ENCODE measurements at regions not wholly inside any gene's neighbourhood (a gene's known extent, or its start where the extent isn't known, plus 50 kb on each side); places are given as distances from the start of the nearest gene placed in this dataset.

DNA sequence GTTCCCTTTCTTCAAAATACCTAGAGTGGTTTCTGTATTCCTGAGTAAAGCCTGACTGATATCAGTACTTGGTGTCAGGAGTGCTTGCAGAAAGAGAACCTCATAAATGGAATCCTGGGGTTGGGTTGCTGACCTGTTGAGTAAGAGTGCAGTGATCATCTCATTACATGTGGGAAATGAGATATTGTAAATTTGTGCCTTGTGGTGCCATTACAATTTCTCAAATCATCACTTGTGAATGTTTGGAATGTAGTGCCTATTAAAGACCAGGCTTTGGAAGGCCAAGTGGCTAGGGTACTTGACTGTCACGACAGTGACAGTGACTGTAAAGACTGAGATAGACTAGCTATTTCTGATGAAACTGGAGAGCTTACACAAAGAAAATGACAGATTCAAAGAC is 176.7 kb upstream of the CTTNBP2NL start:
- Mint-ChIP-seq H3K4me1 (peaks cover 7 to 9% of the 10 kb centered on the region in 2 experiments), H3K36me3 (ENCODE audit: insufficient read depth in 1 of 3, low read depth in 3 of 3) (peaks cover 0 to 12% (median 0%) of the 10 kb centered on the region in 3 experiments; a peak in 1 of 7 replicates), H3K27ac (no peak overlapping the region), H3K4me3 (no peak overlapping the region), H3K27me3 (ENCODE audit: low read depth) (peaks cover 13% of the 10 kb centered on the region), H3K9me3 (peaks cover 21 to 22% of the 10 kb centered on the region in 2 experiments)
- no peak overlapping the region for H3K18ac ChIP-seq (ENCODE audit: insufficient read length, low read depth, low read length)
- WGBS (ENCODE audit: extremely low coverage, insufficient read length, low lambda C conversion rate): no CpG with 5 or more reads among the region's 1 CpG
- no peak overlapping the region for H2BK12ac ChIP-seq (ENCODE audit: insufficient read length, low read depth, low read length)
- no peak overlapping the region for H2AFZ ChIP-seq (ENCODE audit: low read length)
- H3K4me2 ChIP-seq (ENCODE audit: insufficient read depth, insufficient read length, low read length): no peak overlapping the region
- H2BK5ac ChIP-seq (ENCODE audit: insufficient read length, low read length): no peak overlapping the region
- no peak overlapping the region for H3K14ac ChIP-seq (ENCODE audit: insufficient read depth, low read length)
- H3K56ac ChIP-seq (ENCODE audit: insufficient read length, low read depth, low read length): no peak overlapping the region
- H3K79me2 ChIP-seq (ENCODE audit: insufficient read depth, low read length): no peaks in the 10 kb centered on the region
- TF ChIP-seq, protein P1, sequence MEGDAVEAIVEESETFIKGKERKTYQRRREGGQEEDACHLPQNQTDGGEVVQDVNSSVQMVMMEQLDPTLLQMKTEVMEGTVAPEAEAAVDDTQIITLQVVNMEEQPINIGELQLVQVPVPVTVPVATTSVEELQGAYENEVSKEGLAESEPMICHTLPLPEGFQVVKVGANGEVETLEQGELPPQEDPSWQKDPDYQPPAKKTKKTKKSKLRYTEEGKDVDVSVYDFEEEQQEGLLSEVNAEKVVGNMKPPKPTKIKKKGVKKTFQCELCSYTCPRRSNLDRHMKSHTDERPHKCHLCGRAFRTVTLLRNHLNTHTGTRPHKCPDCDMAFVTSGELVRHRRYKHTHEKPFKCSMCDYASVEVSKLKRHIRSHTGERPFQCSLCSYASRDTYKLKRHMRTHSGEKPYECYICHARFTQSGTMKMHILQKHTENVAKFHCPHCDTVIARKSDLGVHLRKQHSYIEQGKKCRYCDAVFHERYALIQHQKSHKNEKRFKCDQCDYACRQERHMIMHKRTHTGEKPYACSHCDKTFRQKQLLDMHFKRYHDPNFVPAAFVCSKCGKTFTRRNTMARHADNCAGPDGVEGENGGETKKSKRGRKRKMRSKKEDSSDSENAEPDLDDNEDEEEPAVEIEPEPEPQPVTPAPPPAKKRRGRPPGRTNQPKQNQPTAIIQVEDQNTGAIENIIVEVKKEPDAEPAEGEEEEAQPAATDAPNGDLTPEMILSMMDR (conservative IDR thresholded peaks at IDR 0.05): no peak
- H2BK20ac ChIP-seq (ENCODE audit: low read depth, low read length, poor library complexity, severe bottlenecking): no peak overlapping the region
- no peak overlapping the region for H4K91ac ChIP-seq (ENCODE audit: insufficient read length, low read depth, low read length)
- H2BK120ac ChIP-seq (ENCODE audit: low read depth, low read length, poor library complexity, severe bottlenecking): no peak overlapping the region
- no peak overlapping the region for H2BK15ac ChIP-seq (ENCODE audit: low read depth, low read length)
- no peaks in the 10 kb centered on the region; the same call in 1 of the 2 replicates for H3K4me1 ChIP-seq (ENCODE audit: insufficient read depth, low read length)
- H3T11ph ChIP-seq (ENCODE audit: low read length): no peak overlapping the region
- peaks cover 2% of the 10 kb centered on the region for H3K23me2 ChIP-seq (ENCODE audit: insufficient read length, low read depth, low read length, poor library complexity, severe bottlenecking)
- H3K9ac ChIP-seq (ENCODE audit: extremely low read depth, insufficient read length, low read length): no peak overlapping the region
- no peak overlapping the region for H3K27ac ChIP-seq (ENCODE audit: insufficient read length, low read depth, low read length)
- H3K9me3 ChIP-seq (ENCODE audit: control insufficient read depth, low read depth, low read length): no peaks in the 10 kb centered on the region
- H4K5ac ChIP-seq (ENCODE audit: insufficient read length, low read depth, low read length): no peak overlapping the region
- no peak overlapping the region for H2AK5ac ChIP-seq (ENCODE audit: insufficient read length, low read length)
- no peaks in the 10 kb centered on the region for H3K27me3 ChIP-seq (ENCODE audit: insufficient read depth, low read length)
- H4K8ac ChIP-seq (replicated peaks; ENCODE audit: insufficient read length, low read depth, low read length): no peak overlapping the region
- H3K79me1 ChIP-seq (ENCODE audit: insufficient read depth, low read depth, low read length, poor library complexity, severe bottlenecking): no peaks in the 10 kb centered on the region
- H4K20me1 ChIP-seq (ENCODE audit: control insufficient read depth, insufficient read depth, insufficient read length): no peaks in the 10 kb centered on the region
- DNase-seq: no peak
- no peak overlapping the region for H3K4ac ChIP-seq (ENCODE audit: low read depth, low read length)
- no peak overlapping the region for H3K23ac ChIP-seq (ENCODE audit: insufficient read length, low read depth, low read length)

All from H9 (cell line).